SK-N-SH (cell line): ENCODE measurements at regions not wholly inside any gene's neighbourhood (a gene's known extent, or its start where the extent isn't known, plus 50 kb on each side); places are given as distances from the start of the nearest gene placed in this dataset.

ENCODE experiments used
- CTCF ChIA-PET: fragments of 300-600, 350-600 bp; formaldehyde crosslinking; extraction: SDS; loops from one replicate; lab custom pipeline; 2021; lab: Yijun Ruan, JAX
- POLR2A ChIA-PET: fragments of 350-600 bp; sonication (Branson Sonifier 250); formaldehyde crosslinking; extraction: SDS; loops from one replicate; lab custom pipeline; 2020; ENCODE audit warnings: antibody characterized with exemption, inconsistent platforms; lab: Yijun Ruan, JAX
- DNase-seq: peaks from one replicate; pipeline ENCODE4 v3.0.0; 2012
- H2AFZ ChIP-seq: fragments of 200-600 bp; sonication (generic); 2 replicates; pipeline ENCODE4 v1.8.1; 2016; ENCODE audit warnings: antibody characterized with exemption, mild to moderate bottlenecking, low read depth
- H3F3A ChIP-seq: fragments of 200-600 bp; sonication (generic); replicated peaks from 2 replicates; pipeline ENCODE3; 2016; ENCODE audit warnings: antibody characterized with exemption, mild to moderate bottlenecking; ENCODE audit not compliant: insufficient read depth
- H3K27ac ChIP-seq, 2 experiments: fragments of 200-500 bp in 1 of 2; fragments of 200-600 bp in 1 of 2; sonication (Bioruptor generic) in 1 of 2; sonication (generic), shearing (Covaris generic) in 1 of 2; 2 replicates each; pipeline versions ENCODE4 v1.5.1 to v1.6.1; 2014 to 2016; ENCODE audit warnings: low read depth in 2 of 2, inconsistent platforms in 1 of 2, low read length in 1 of 2, mild to moderate bottlenecking in 1 of 2, mixed read lengths in 1 of 2
- H3K27me3 ChIP-seq: fragments of 200-600 bp; sonication (generic), shearing (Covaris generic); 2 replicates; pipeline ENCODE4 v1.6.1; 2016; ENCODE audit warnings: mixed run types; ENCODE audit not compliant: insufficient read depth
- H3K36me3 ChIP-seq, 2 experiments: fragments of 200-500 bp in 1 of 2; fragments of 200-600 bp in 1 of 2; sonication (Bioruptor generic) in 1 of 2; sonication (generic) in 1 of 2; replicated peaks in 1 of 2; 2 replicates each; pipeline versions ENCODE3 to v1.5.1; 2014 to 2016; ENCODE audit warnings: low read length in 1 of 2, mild to moderate bottlenecking in 1 of 2; ENCODE audit not compliant: insufficient read depth in 2 of 2, control insufficient read depth in 1 of 2
- H3K4me1 ChIP-seq, 2 experiments: fragments of 200-500 bp in 1 of 2; fragments of 200-600 bp in 1 of 2; sonication (Bioruptor generic) in 1 of 2; sonication (generic), shearing (Covaris generic) in 1 of 2; 2 replicates each; pipeline versions ENCODE4 v1.5.1 to v1.6.1; 2014 to 2016; ENCODE audit warnings: low read depth in 1 of 2, low read length in 1 of 2, mixed run types in 1 of 2; ENCODE audit not compliant: insufficient read depth in 2 of 2, control insufficient read depth in 1 of 2
- H3K4me2 ChIP-seq: fragments of 200-600 bp; sonication (generic), shearing (Covaris generic); 2 replicates; pipeline ENCODE4 v1.6.1; 2017; ENCODE audit warnings: mixed run types
- H3K4me3 ChIP-seq, 2 experiments: fragments of 200-500 bp in 1 of 2; fragments of 200-600 bp in 1 of 2; sonication (Bioruptor generic) in 1 of 2; sonication (generic), shearing (Covaris generic) in 1 of 2; 2 replicates each; pipeline versions ENCODE4 v1.5.1 to v1.8.1; 2014 to 2016; ENCODE audit warnings: low read depth in 2 of 2, inconsistent platforms in 1 of 2, low read length in 1 of 2, mild to moderate bottlenecking in 1 of 2, mixed read lengths in 1 of 2, moderate library complexity in 1 of 2
- H3K79me2 ChIP-seq: fragments of 200-600 bp; sonication (generic); 2 replicates; pipeline ENCODE4 v1.8.1; 2017; ENCODE audit warnings: mild to moderate bottlenecking; ENCODE audit not compliant: insufficient read depth
- H3K9ac ChIP-seq: fragments of 200-600 bp; sonication (generic); 2 replicates; pipeline ENCODE4 v1.6.1; 2017; ENCODE audit warnings: mixed run types
- H3K9me2 ChIP-seq: fragments of 200-600 bp; sonication (generic); 2 replicates; pipeline ENCODE4 v1.6.1; 2017; ENCODE audit warnings: mixed run types
- H3K9me3 ChIP-seq: fragments of 200-600 bp; sonication (generic); 2 replicates; pipeline ENCODE4 v1.6.1; 2017; ENCODE audit warnings: mixed run types, mild to moderate bottlenecking, moderate library complexity
- H4K20me1 ChIP-seq: fragments of 200-600 bp; sonication (generic); 2 replicates; pipeline ENCODE4 v1.6.1; 2017; ENCODE audit warnings: mild to moderate bottlenecking, mixed run types; ENCODE audit not compliant: insufficient read depth
- CTCF ChIP-seq: fragments of 200-600 bp; sonication (generic); IDR thresholded peaks from 2 replicates; pipeline ENCODE4 v1.6.1; 2017; ENCODE audit warnings: antibody characterized with exemption, mild to moderate bottlenecking, moderate library complexity
- EZH2phosphoT487 ChIP-seq: fragments of 200-600 bp; sonication (generic); IDR thresholded peaks from 2 replicates; pipeline ENCODE4 v1.6.1; 2017; ENCODE audit warnings: low read depth, mixed run types, mild to moderate bottlenecking, antibody characterized with exemption, moderate library complexity, borderline replicate concordance
- FOSL2 ChIP-seq: IDR thresholded peaks from 2 replicates; pipeline ENCODE4 v1.4.0; 2012; ENCODE audit warnings: low read depth, mild to moderate bottlenecking, moderate library complexity, borderline replicate concordance
- RXRA ChIP-seq: IDR thresholded peaks from 2 replicates; pipeline ENCODE4 v1.4.0; 2012; ENCODE audit warnings: low read depth, mild to moderate bottlenecking, borderline replicate concordance
- TCF12 ChIP-seq: IDR thresholded peaks from 2 replicates; pipeline ENCODE4 v1.4.0; 2012
- USF1 ChIP-seq: IDR thresholded peaks from 2 replicates; pipeline ENCODE4 v1.4.0; 2012; ENCODE audit warnings: low read depth, borderline replicate concordance
- WGBS: methylation state at CpG from one replicate; pipeline ENCODE4 v1.1.6; 2017; ENCODE audit warnings: low lambda C conversion rate; 5-methylcytosine and 5-hydroxymethylcytosine counted together

GRCh38 chr12:88432531-88433490 lies 147.5 kb downstream of the KITLG start:
- H3K4me2 ChIP-seq, result no peak overlapping the region
- H3K4me1 ChIP-seq, result peaks cover 0 to 4% of the 10 kb centered on the region in 2 experiments; a peak in 1 of 4 replicates

GRCh38 chr12:88433997-88434703 lies 146.1 kb downstream of the KITLG start:
- Histone ChIP-seq H3K27ac (peak overlapping the region in 1 of 2 experiments; percentile 38; a peak in 2 of 4 replicates), H3K9ac (no peak overlapping the region), H3K4me1 (peaks cover 0 to 4% of the 10 kb centered on the region in 2 experiments; a peak in 1 of 4 replicates), H3F3A (peaks cover 3% of the 10 kb centered on the region), H3K4me3 (no peak overlapping the region), H2AFZ (peak overlapping the region; percentile 12), H3K36me3 (no peaks in the 10 kb centered on the region), H3K79me2 (no peaks in the 10 kb centered on the region), H3K27me3 (no peaks in the 10 kb centered on the region), H3K9me3 (0 out of 2 replicates have a peak, but pooled peaks cover 4% of the 10 kb centered on the region), H4K20me1 (no peaks in the 10 kb centered on the region), H3K9me2 (no peaks in the 10 kb centered on the region), H3K4me2 (no peak overlapping the region)
- DNase-seq, result no peak
- TF ChIP-seq TCF12 (0 out of 2 replicates have a peak, but pooled peaks have one; percentile 7), EZH2phosphoT487 (no peak)
- 82% methylated on average over 8 of the region's 8 CpGs for WGBS
- ChIA-PET CTCF (interaction anchor here (0.8 kb wide), 1 partner anchor 9 kb away, joined by 3 read pairs; no protein-coding TSS in a partner anchor), POLR2A (no interaction called here)

More at GRCh38 chr12:88432531-88433490, 147.5 kb downstream of the KITLG start:
- Histone ChIP-seq H4K20me1 (no peaks in the 10 kb centered on the region), H2AFZ (no peak overlapping the region; the same call in 1 of the 2 replicates), H3K4me3 (no peak overlapping the region), H3K9me2 (no peaks in the 10 kb centered on the region), H3K79me2 (no peaks in the 10 kb centered on the region), H3K36me3 (peaks cover 0 to 6% of the 10 kb centered on the region in 2 experiments), H3F3A (peaks cover 3% of the 10 kb centered on the region), H3K9ac (no peak overlapping the region), H3K27ac (peak overlapping the region in 1 of 2 experiments; percentile 27; a peak in 1 of 4 replicates), H3K27me3 (no peaks in the 10 kb centered on the region), H3K9me3 (peaks cover 9% of the 10 kb centered on the region; the same call in 1 of the 2 replicates)
- no peak for DNase-seq
- 87% methylated on average over 9 of the region's 9 CpGs for WGBS
- CTCF ChIA-PET, result interaction anchor here (0.7 kb wide), 1 partner anchor 58 kb away, joined by 3 read pairs; no protein-coding TSS in a partner anchor
- TF ChIP-seq RXRA, result no peak
- peak; percentile 29; the same call in 1 of the 2 replicates for TF ChIP-seq USF1
- no peak for TF ChIP-seq FOSL2
- no peak for TF ChIP-seq CTCF
- POLR2A ChIA-PET, result no interaction called here
